ENCODE measurements at regions not wholly inside any gene's neighbourhood (a gene's known extent, or its start where the extent isn't known, plus 50 kb on each side); places are given as distances from the start of the nearest gene placed in this dataset.

DNA sequence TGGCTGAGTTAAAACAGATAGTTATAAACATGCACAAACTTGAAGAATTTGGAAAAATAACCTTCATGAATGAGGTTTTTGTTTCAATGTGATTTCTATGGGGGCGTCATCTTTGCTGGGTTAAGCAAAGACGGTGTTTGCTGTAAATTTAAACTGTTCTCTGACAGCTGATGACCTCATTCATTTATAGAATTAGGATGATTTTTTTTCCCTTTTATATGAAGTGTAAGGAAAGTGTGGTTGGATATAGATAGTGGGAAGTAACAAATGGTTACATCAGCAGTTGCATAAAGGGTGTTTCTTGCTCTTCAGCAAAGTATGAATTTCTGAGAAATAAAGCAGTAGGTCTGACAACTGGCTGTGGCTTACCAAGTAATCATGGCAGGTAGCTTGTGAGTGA, 137.2 kb upstream of the CENPW start:
- Histone ChIP-seq H3K27me3 (no peaks in the 10 kb centered on the region), H3K27ac (no peak overlapping the region), H3K36me3 (no peaks in the 10 kb centered on the region), H3K4me1 (ENCODE audit: low read depth) (peaks cover 3% of the 10 kb centered on the region), H3K4me3 (no peak overlapping the region), H3K9me3 (ENCODE audit: low read depth) (no peaks in the 10 kb centered on the region)
- TF ChIP-seq, protein P1, sequence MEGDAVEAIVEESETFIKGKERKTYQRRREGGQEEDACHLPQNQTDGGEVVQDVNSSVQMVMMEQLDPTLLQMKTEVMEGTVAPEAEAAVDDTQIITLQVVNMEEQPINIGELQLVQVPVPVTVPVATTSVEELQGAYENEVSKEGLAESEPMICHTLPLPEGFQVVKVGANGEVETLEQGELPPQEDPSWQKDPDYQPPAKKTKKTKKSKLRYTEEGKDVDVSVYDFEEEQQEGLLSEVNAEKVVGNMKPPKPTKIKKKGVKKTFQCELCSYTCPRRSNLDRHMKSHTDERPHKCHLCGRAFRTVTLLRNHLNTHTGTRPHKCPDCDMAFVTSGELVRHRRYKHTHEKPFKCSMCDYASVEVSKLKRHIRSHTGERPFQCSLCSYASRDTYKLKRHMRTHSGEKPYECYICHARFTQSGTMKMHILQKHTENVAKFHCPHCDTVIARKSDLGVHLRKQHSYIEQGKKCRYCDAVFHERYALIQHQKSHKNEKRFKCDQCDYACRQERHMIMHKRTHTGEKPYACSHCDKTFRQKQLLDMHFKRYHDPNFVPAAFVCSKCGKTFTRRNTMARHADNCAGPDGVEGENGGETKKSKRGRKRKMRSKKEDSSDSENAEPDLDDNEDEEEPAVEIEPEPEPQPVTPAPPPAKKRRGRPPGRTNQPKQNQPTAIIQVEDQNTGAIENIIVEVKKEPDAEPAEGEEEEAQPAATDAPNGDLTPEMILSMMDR (IDR thresholded peaks at IDR 0.05; ENCODE audit: low read depth, low read length): no peak
- no peak for DNase-seq (ENCODE audit: low read depth in 1 of 2, low spot score in 1 of 2)

GRCh38 chr6:126204126-126204525, 135.8 kb upstream of the CENPW start:
- Histone ChIP-seq H3K4me1 (ENCODE audit: low read depth) (no peaks in the 10 kb centered on the region), H3K27ac (no peak overlapping the region), H3K9me3 (ENCODE audit: low read depth) (no peaks in the 10 kb centered on the region), H3K27me3 (no peaks in the 10 kb centered on the region), H3K36me3 (no peaks in the 10 kb centered on the region), H3K4me3 (no peak overlapping the region)
- TF ChIP-seq, protein P1 (IDR thresholded peaks at IDR 0.05; ENCODE audit: low read depth, low read length): no peak
- DNase-seq (ENCODE audit: low read depth in 1 of 2, low spot score in 1 of 2): no peak

DNA sequence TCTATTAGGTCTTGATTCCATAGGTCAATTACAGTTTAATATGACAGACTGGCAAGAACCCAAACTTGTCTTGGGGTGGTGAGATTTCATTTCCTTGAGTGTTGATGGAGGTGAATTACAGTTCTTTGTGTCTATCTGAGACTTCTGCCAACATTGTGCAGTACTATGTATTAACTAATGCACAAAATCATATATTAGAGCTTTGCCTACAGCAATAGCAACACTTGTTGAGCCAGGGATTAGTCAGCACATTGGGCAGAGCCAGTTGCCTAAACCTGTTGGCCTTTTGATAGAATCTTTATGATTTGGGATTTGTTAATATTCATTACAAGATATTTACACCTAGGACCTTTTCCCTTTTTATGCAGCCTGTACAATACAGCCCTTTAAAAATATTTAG, 135.3 kb upstream of the CENPW start:
- Histone ChIP-seq H3K27ac (no peak overlapping the region), H3K4me1 (ENCODE audit: low read depth) (no peaks in the 10 kb centered on the region), H3K36me3 (no peaks in the 10 kb centered on the region), H3K27me3 (no peaks in the 10 kb centered on the region), H3K9me3 (ENCODE audit: low read depth) (no peaks in the 10 kb centered on the region), H3K4me3 (no peak overlapping the region)
- DNase-seq (ENCODE audit: low read depth in 1 of 2, low spot score in 1 of 2): no peak
- TF ChIP-seq, protein P1 (IDR thresholded peaks at IDR 0.05; ENCODE audit: low read depth, low read length): no peak

GRCh38 chr6:126206504-126207246, 133.2 kb upstream of the CENPW start:
- Histone ChIP-seq H3K27me3 (no peaks in the 10 kb centered on the region), H3K9me3 (ENCODE audit: low read depth) (no peaks in the 10 kb centered on the region), H3K4me1 (ENCODE audit: low read depth) (no peaks in the 10 kb centered on the region), H3K36me3 (no peaks in the 10 kb centered on the region), H3K4me3 (no peak overlapping the region), H3K27ac (no peak overlapping the region)
- TF ChIP-seq, protein P1 (IDR thresholded peaks at IDR 0.05; ENCODE audit: low read depth, low read length): no peak
- no peak for DNase-seq (ENCODE audit: low read depth in 1 of 2, low spot score in 1 of 2)

GRCh38 chr6:126210398-126211075, 129.4 kb upstream of the CENPW start:
- DNase-seq (ENCODE audit: low read depth in 1 of 2, low spot score in 1 of 2): no peak
- H3K9me3 ChIP-seq (ENCODE audit: low read depth): no peaks in the 10 kb centered on the region
- no peak overlapping the region for H3K27ac ChIP-seq
- TF ChIP-seq, protein P1 (IDR thresholded peaks at IDR 0.05; ENCODE audit: low read depth, low read length): no peak
- no peaks in the 10 kb centered on the region for H3K36me3 ChIP-seq
- H3K4me3 ChIP-seq: no peak overlapping the region
- H3K27me3 ChIP-seq: no peaks in the 10 kb centered on the region
- no peaks in the 10 kb centered on the region for H3K4me1 ChIP-seq (ENCODE audit: low read depth)
